ENCODE measurements at regions not wholly inside any gene's neighbourhood (a gene's known extent, or its start where the extent isn't known, plus 50 kb on each side); places are given as distances from the start of the nearest gene placed in this dataset.
A peak's percentile ranks its signal among the peaks of the same experiment; 100 is the strongest.
"Not testable (repeated sequence)": the region's sequence is repeated elsewhere in the genome, so short reads cannot be mapped to it uniquely, and the experiment has no call there.

DNA sequence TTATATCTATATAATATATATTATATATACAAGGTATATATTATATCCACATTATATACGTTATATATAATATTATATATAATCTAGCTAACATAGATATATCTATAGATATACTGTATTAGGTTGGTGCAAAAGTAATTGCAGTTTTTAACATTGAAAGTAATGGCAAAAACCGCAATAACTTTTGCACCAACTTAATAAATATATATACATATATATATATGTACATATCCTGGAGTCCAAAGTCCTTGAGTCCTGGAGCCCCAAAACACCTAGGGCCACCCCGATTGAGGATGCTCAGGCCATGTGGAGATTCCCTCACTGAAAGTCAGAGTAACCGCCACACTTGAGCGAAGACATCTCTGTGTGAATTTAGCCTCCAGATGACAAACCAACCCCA, 408.2 kb upstream of the AUTS2 start:
- no peak for DNase-seq (ENCODE audit: low spot score)

- no peak for DNase-seq (ENCODE audit: low spot score)
Observed at GRCh38 chr7:69190763-69191162, 407.5 kb upstream of the AUTS2 start.

DNA sequence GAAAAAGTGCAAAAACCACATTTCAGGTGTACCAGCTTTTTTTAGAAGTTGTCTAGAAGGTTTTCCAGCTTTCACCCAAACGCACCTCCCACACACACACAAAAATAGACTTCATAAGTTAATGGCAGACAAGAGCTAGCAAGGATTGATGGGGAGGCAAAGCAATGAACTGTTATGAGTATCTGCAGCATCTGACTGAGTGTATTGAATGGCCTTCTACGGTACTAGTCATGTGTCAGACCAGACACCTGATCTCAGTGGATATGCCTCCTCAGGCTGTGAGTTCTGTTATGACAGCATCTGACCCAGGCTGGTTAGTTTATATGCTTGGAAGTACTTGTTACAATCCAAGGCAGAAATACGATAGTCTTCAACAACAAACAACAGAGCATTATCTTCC, 406.1 kb upstream of the AUTS2 start:
- no peak for DNase-seq (ENCODE audit: low spot score)

GRCh38 chr7:69193061-69193460, 405.2 kb upstream of the AUTS2 start:
- no peak for DNase-seq (ENCODE audit: low spot score)

DNA sequence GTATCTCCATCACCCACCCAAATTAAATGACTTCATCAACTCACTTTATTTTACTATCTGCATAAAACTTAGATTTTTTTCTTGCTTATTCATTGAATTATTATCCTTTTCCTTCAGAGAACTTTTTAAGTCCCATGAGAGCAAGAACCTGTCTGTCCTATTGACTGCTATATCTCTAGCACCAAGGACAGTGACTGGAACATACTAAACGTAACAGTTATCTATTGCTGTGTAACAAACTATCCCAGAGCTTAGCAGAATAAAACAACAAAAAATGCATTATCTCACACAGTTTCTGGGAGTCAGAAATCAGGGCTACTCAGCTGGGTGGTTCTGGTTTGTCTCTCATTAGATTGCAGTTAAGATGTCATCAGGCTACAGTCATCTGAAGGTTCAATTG, 401.7 kb upstream of the AUTS2 start:
- DNase-seq (ENCODE audit: low spot score) = no peak

- DNase-seq (ENCODE audit: low spot score) = no peak
Observed at GRCh38 chr7:69198250-69198649, 400.0 kb upstream of the AUTS2 start.

DNA sequence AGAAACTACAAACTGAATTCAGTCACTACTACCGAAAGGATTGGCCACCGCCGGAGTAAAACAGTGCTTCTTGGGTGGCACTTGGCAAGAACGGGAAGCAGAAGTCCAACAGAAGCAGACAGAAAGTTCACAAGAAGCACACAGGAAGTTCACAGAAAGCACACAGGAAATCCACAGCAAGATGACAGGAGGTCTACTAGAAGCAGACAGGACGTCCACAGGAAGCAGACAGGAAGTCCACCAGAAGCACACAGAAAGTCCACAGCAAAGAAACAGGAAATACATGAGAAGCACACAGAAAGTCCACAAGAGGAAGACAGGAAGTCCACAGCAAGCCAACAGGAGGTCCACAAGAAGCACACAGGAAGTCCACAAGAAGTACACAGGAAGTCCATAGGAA, 399.2 kb upstream of the AUTS2 start:
- DNase-seq (ENCODE audit: low spot score) = no peak

GRCh38 chr7:69199661-69200060, 398.6 kb upstream of the AUTS2 start:
- no peak for DNase-seq (ENCODE audit: low spot score)

- no peak for DNase-seq (ENCODE audit: low spot score)
Observed at GRCh38 chr7:69203871-69204270, 394.4 kb upstream of the AUTS2 start.

- no peak for DNase-seq (ENCODE audit: low spot score)
Observed at GRCh38 chr7:69204943-69205342, 393.3 kb upstream of the AUTS2 start.

GRCh38 chr7:69205581-69205980, 392.7 kb upstream of the AUTS2 start:
- DNase-seq (ENCODE audit: low spot score) = no peak

DNA sequence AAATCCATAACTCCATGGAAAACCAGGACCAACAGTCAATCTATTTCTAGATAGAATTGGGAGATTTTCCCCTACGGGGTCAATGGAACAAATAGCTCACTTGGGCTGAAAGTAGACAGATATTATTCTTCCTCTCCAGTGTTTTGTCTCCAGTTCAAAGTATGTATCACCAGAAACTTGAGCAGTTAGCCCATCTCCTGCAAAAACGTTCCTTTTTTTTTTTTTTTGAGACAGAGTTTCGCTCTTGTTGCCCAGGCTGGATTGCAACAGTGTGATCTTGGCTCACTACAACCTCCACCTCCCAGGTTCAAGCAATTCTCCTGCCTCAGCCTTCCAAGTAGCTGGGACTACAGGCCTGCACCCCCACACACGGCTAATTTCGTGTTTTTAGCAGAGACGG, 390.0 kb upstream of the AUTS2 start:
- DNase-seq (ENCODE audit: low spot score) = no peak

GRCh38 chr7:69208848-69209247, 389.4 kb upstream of the AUTS2 start:
- DNase-seq (ENCODE audit: low spot score) = no peak

GRCh38 chr7:69211336-69211735, 386.9 kb upstream of the AUTS2 start:
- no peak for DNase-seq (ENCODE audit: low spot score)

GRCh38 chr7:69211739-69212138, 386.5 kb upstream of the AUTS2 start:
- DNase-seq (ENCODE audit: low spot score) = no peak

DNA sequence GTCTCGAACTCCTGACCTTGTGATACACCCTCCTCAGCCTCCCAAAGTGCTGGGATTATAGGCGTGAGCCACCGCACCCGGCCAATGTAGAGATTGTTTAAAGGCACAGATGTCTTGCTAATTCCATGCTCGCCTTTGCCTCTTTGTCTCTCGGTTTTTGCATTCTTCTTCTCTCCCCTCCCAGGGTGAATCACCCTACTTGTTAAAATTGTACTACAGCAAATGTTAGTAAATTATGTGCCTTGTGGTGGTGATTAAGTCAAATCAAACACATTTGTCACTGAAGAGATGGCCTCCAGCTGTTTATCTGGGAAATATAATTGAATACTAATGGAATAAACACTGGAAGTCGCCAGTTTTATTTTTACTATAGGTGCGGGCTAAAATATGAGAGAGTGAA, 384.4 kb upstream of the AUTS2 start:
- DNase-seq (ENCODE audit: low spot score) = no peak

DNA sequence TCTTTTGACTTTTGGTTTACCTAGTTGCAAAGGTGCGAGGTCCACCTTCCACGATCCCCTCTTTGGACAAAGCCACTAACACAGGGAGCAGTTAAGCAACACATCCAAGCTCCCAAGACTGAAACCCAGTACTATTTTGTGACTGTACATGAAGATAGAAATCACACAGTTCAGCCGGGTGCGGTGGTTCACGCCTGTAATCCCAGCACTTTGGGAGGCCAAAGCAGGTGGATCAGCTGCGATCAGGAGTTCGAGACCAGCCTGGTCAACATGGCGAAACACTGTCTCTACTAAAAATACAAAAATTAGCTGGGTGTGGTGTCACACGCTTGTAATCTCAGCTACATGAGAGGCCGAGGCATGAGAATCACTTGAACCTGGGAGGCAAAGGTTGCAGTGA, 382.8 kb upstream of the AUTS2 start:
- DNase-seq (ENCODE audit: low spot score) = not testable (repeated sequence)

- peak; percentile 72 for DNase-seq (ENCODE audit: low spot score)
Observed at GRCh38 chr7:69217516-69218350, 380.5 kb upstream of the AUTS2 start.

DNA sequence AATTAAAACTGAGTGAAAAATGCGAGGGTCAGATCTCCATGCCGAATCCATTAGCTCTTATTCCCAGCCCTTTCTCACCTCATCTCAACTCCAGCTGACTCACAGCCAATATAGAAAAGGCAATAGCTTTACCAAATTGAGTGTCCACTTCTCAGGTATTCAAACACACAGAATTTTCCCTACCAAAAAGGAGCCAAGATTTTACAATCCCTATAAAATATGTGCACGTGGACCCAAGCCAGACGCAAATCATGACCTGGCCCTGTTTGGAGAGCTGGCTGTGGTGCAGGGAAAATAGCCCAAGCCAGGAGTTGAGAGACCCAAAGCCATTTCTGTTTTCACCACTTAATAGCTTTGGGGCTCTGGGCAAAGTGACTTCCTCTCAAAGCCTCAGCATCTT, 379.7 kb upstream of the AUTS2 start:
- peak; percentile 78 for DNase-seq (ENCODE audit: low spot score)

- DNase-seq (ENCODE audit: low spot score) = no peak
Observed at GRCh38 chr7:69219381-69219780, 378.9 kb upstream of the AUTS2 start.

- DNase-seq (ENCODE audit: low spot score) = no peak
Observed at GRCh38 chr7:69225259-69225943, 372.9 kb upstream of the AUTS2 start.

DNA sequence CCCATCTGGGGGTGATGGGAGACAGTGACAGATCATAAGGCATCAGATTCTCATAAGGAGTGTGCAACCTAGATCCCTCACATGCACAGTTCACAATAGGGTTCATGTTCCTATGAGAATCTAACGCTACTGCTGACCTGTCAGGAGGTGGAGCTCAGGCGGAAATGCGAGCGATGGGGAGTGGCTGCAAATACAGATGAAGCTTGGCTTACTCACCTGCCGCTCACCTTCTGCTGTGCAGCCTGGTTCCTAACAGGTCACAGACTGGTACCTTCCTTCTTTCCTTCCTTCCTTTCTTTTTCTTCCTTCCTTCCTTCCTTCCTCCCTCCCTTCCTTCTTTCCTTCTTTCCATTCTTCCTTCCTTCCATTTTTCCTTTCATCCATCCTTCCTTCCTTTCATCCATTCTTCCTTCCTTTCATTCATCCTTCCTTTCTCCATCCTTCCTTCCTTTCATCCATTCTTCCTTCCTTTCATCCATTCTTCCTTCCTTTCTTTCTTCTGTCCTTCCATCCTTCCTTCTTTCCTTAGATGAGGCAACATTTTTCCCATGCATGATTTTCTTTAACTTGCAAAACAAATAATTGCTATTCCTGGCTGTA, 370.0 kb upstream of the AUTS2 start:
- DNase-seq (ENCODE audit: low spot score) = no peak

Data from left forelimb (tissue), 1 donor.